WTC11 (cell line): ENCODE measurements at regions not wholly inside any gene's neighbourhood (a gene's known extent, or its start where the extent isn't known, plus 50 kb on each side); places are given as distances from the start of the nearest gene placed in this dataset.

Source experiments
- ATAC-seq: fragments of 200-7000 bp; cut with Tn5 transposase; 2 replicates; pipeline ENCODE4 v1.10.0; 2021; ENCODE audit warnings: mild to moderate bottlenecking, moderate library complexity
- CTCF ChIA-PET: fragments of 300-600 bp; sonication (Branson Sonifier 250); formaldehyde crosslinking; loops from one replicate; lab custom pipeline; 2021; ENCODE audit warnings: antibody characterized with exemption; lab: Charles Lee
- POLR2A ChIA-PET: fragments of 350-600 bp; sonication (Branson Sonifier 250); formaldehyde crosslinking; loops from one replicate; lab custom pipeline; 2021; ENCODE audit warnings: antibody characterized with exemption; lab: Charles Lee
- DNase-seq: peaks from one replicate; pipeline ENCODE4 v3.0.0; 2021; ENCODE audit warnings: low spot score
- H3K27ac Mint-ChIP-seq: 2 replicates; pipeline ENCODE4 v1.8.0; 2021; ENCODE audit warnings: mixed read lengths
- H3K27me3 Mint-ChIP-seq: 2 replicates; pipeline ENCODE4 v1.8.0; 2021; ENCODE audit warnings: low read depth, mild to moderate bottlenecking, moderate library complexity, mixed read lengths
- H3K36me3 Mint-ChIP-seq: 2 replicates; pipeline ENCODE4 v1.8.0; 2021; ENCODE audit warnings: mixed read lengths
- H3K4me1 Mint-ChIP-seq: 2 replicates; pipeline ENCODE4 v1.8.0; 2022; ENCODE audit warnings: mixed read lengths
- H3K4me3 Mint-ChIP-seq: 2 replicates; pipeline ENCODE4 v1.8.0; 2021; ENCODE audit warnings: mild to moderate bottlenecking, moderate library complexity, mixed read lengths
- H3K9me3 Mint-ChIP-seq: 2 replicates; pipeline ENCODE4 v1.8.0; 2021; ENCODE audit warnings: mixed read lengths
- EMX1 ChIP-seq: fragments of 250-450 bp; sonication (Bioruptor Pico); IDR thresholded peaks from 2 replicates; pipeline ENCODE4 v1.8.0; 2021; ENCODE audit warnings: mild to moderate bottlenecking
- ETV6 ChIP-seq: sonication (generic); formaldehyde crosslinking; IDR thresholded peaks from 2 replicates; pipeline ENCODE4 v1.8.1; 2022; ENCODE audit warnings: mild to moderate bottlenecking, missing genetic modification reagents
- GRHL2 ChIP-seq: fragments of 250-450 bp; sonication (Bioruptor Pico); IDR thresholded peaks from 2 replicates; pipeline ENCODE4 v1.8.0; 2022; ENCODE audit warnings: mild to moderate bottlenecking, moderate library complexity; ENCODE audit not compliant: insufficient replicate concordance, severe bottlenecking
- JAZF1 ChIP-seq: fragments of 250-450 bp; sonication (Bioruptor Pico); IDR thresholded peaks from 2 replicates; pipeline ENCODE4 v1.9.0; 2021; ENCODE audit warnings: moderate library complexity, mild to moderate bottlenecking, inconsistent platforms
- MYBL2 ChIP-seq: sonication (generic); formaldehyde crosslinking; IDR thresholded peaks from 2 replicates; pipeline ENCODE4 v1.8.1; 2023; ENCODE audit warnings: mild to moderate bottlenecking, moderate library complexity, missing genetic modification reagents
- NR2C2 ChIP-seq: sonication (generic); formaldehyde crosslinking; IDR thresholded peaks from 2 replicates; pipeline ENCODE4 v1.8.0; 2022; ENCODE audit warnings: mild to moderate bottlenecking, missing genetic modification reagents
- SMAD3 ChIP-seq: sonication (generic); formaldehyde crosslinking; IDR thresholded peaks from 2 replicates; pipeline ENCODE4 v1.8.0; 2022; ENCODE audit warnings: missing genetic modification reagents, mild to moderate bottlenecking, borderline replicate concordance
- SMAD4 ChIP-seq: sonication (generic); formaldehyde crosslinking; IDR thresholded peaks from 2 replicates; pipeline ENCODE4 v1.8.0; 2022; ENCODE audit warnings: mild to moderate bottlenecking, missing genetic modification reagents
- ZNF219 ChIP-seq: sonication (generic); formaldehyde crosslinking; IDR thresholded peaks from 2 replicates; pipeline ENCODE4 v1.8.0; 2023; ENCODE audit warnings: missing genetic modification reagents, mild to moderate bottlenecking, borderline replicate concordance
- ZNF317 ChIP-seq: sonication (generic); formaldehyde crosslinking; IDR thresholded peaks from 2 replicates; pipeline ENCODE4 v1.8.1; 2023; ENCODE audit warnings: low read depth, mild to moderate bottlenecking, moderate library complexity, missing genetic modification reagents, borderline replicate concordance
- ZNF423 ChIP-seq: fragments of 250-450 bp; sonication (Bioruptor Pico); IDR thresholded peaks from 2 replicates; pipeline ENCODE4 v2.1.2; 2022; ENCODE audit warnings: mild to moderate bottlenecking, moderate library complexity
- TF ChIP-seq, protein P1 (sequence below): fragments of 250-450 bp; sonication (Bioruptor Pico); IDR thresholded peaks from 2 replicates; pipeline ENCODE4 v1.9.0; 2021; ENCODE audit warnings: mild to moderate bottlenecking, borderline replicate concordance
- TF ChIP-seq, protein P2 (sequence below): sonication (generic); formaldehyde crosslinking; IDR thresholded peaks from 2 replicates; pipeline ENCODE4 v1.8.1; 2023; ENCODE audit warnings: mild to moderate bottlenecking, missing genetic modification reagents, moderate library complexity
- TF ChIP-seq, protein P3 (sequence below): sonication (generic); formaldehyde crosslinking; IDR thresholded peaks from 2 replicates; pipeline ENCODE4 v1.8.1; 2022; ENCODE audit warnings: missing genetic modification reagents, borderline replicate concordance
- TF ChIP-seq, protein P4 (sequence below): fragments of 250-450 bp; sonication (Bioruptor Pico); IDR thresholded peaks from 2 replicates; pipeline ENCODE4 v2.1.2; 2022; ENCODE audit warnings: mild to moderate bottlenecking, moderate library complexity
- TF ChIP-seq, protein P5 (sequence below): sonication (generic); formaldehyde crosslinking; IDR thresholded peaks from 2 replicates; pipeline ENCODE4 v1.8.0; 2022; ENCODE audit warnings: mild to moderate bottlenecking, missing genetic modification reagents
- TF ChIP-seq, protein P6 (sequence below): sonication (generic); formaldehyde crosslinking; IDR thresholded peaks from 2 replicates; pipeline ENCODE4 v1.8.0; 2023; ENCODE audit warnings: missing genetic modification reagents, mild to moderate bottlenecking, borderline replicate concordance

DNA sequence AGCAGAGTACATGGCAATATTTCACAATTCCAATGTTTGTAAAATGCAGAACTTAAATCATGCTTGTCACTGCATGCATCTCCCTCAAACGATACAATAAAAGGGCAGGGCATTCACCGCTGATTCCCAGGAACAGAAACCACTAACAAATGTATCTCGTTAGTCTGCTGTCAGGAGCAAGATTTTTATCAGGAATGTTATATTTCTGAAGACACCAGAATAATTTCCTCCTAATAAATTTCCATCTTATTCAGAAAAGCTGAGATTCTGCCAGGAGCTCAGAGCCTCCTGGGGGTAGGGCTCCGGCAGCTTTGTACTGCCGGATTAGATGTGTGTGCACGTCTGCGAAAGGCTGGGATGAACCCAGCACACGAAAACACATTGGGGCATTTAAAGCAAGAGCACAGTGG is 54.0 kb upstream of the LDB2 start:
- Mint-ChIP-seq H3K4me1 (peaks cover 20% of the 10 kb centered on the region), H3K27ac (no peak overlapping the region), H3K27me3 (peaks cover 3% of the 10 kb centered on the region; the same call in 1 of the 2 replicates), H3K9me3 (peaks cover 31% of the 10 kb centered on the region), H3K4me3 (no peak overlapping the region), H3K36me3 (peaks cover 22% of the 10 kb centered on the region)
- ChIA-PET POLR2A (no interaction called here), CTCF (interaction anchor here (0.5 to 1.8 kb wide), 2 partner anchors 35 to 36 kb away, joined by 3 to 6 read pairs; no protein-coding TSS in a partner anchor)
- DNase-seq (no peak), ATAC-seq (no peak)
- no peak for TF ChIP-seq SMAD4 (CRISPR knock-in tag)
- no peak for TF ChIP-seq SMAD3
- TF ChIP-seq NR2C2, result no peak
- TF ChIP-seq, protein P1, sequence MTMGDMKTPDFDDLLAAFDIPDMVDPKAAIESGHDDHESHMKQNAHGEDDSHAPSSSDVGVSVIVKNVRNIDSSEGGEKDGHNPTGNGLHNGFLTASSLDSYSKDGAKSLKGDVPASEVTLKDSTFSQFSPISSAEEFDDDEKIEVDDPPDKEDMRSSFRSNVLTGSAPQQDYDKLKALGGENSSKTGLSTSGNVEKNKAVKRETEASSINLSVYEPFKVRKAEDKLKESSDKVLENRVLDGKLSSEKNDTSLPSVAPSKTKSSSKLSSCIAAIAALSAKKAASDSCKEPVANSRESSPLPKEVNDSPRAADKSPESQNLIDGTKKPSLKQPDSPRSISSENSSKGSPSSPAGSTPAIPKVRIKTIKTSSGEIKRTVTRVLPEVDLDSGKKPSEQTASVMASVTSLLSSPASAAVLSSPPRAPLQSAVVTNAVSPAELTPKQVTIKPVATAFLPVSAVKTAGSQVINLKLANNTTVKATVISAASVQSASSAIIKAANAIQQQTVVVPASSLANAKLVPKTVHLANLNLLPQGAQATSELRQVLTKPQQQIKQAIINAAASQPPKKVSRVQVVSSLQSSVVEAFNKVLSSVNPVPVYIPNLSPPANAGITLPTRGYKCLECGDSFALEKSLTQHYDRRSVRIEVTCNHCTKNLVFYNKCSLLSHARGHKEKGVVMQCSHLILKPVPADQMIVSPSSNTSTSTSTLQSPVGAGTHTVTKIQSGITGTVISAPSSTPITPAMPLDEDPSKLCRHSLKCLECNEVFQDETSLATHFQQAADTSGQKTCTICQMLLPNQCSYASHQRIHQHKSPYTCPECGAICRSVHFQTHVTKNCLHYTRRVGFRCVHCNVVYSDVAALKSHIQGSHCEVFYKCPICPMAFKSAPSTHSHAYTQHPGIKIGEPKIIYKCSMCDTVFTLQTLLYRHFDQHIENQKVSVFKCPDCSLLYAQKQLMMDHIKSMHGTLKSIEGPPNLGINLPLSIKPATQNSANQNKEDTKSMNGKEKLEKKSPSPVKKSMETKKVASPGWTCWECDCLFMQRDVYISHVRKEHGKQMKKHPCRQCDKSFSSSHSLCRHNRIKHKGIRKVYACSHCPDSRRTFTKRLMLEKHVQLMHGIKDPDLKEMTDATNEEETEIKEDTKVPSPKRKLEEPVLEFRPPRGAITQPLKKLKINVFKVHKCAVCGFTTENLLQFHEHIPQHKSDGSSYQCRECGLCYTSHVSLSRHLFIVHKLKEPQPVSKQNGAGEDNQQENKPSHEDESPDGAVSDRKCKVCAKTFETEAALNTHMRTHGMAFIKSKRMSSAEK (CRISPR knock-in tag), result no peak
- TF ChIP-seq, protein P2, sequence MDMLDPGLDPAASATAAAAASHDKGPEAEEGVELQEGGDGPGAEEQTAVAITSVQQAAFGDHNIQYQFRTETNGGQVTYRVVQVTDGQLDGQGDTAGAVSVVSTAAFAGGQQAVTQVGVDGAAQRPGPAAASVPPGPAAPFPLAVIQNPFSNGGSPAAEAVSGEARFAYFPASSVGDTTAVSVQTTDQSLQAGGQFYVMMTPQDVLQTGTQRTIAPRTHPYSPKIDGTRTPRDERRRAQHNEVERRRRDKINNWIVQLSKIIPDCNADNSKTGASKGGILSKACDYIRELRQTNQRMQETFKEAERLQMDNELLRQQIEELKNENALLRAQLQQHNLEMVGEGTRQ (CRISPR knock-in tag), result no peak
- no peak for TF ChIP-seq EMX1 (CRISPR knock-in tag)
- TF ChIP-seq MYBL2 (CRISPR knock-in tag), result no peak
- TF ChIP-seq ZNF219 (CRISPR knock-in tag), result no peak
- TF ChIP-seq GRHL2 (CRISPR knock-in tag), result no peak
- TF ChIP-seq, protein P3, sequence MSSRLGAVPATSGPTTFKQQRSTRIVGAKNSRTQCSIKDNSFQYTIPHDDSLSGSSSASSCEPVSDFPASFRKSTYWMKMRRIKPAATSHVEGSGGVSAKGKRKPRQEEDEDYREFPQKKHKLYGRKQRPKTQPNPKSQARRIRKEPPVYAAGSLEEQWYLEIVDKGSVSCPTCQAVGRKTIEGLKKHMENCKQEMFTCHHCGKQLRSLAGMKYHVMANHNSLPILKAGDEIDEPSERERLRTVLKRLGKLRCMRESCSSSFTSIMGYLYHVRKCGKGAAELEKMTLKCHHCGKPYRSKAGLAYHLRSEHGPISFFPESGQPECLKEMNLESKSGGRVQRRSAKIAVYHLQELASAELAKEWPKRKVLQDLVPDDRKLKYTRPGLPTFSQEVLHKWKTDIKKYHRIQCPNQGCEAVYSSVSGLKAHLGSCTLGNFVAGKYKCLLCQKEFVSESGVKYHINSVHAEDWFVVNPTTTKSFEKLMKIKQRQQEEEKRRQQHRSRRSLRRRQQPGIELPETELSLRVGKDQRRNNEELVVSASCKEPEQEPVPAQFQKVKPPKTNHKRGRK (CRISPR knock-in tag), result no peak
- no peak for TF ChIP-seq ZNF423
- TF ChIP-seq ZNF317 (CRISPR knock-in tag), result no peak
- TF ChIP-seq, protein P4, sequence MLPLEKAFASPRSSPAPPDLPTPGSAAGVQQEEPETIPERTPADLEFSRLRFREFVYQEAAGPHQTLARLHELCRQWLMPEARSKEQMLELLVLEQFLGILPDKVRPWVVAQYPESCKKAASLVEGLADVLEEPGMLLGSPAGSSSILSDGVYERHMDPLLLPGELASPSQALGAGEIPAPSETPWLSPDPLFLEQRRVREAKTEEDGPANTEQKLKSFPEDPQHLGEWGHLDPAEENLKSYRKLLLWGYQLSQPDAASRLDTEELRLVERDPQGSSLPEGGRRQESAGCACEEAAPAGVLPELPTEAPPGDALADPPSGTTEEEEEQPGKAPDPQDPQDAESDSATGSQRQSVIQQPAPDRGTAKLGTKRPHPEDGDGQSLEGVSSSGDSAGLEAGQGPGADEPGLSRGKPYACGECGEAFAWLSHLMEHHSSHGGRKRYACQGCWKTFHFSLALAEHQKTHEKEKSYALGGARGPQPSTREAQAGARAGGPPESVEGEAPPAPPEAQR (CRISPR knock-in tag), result no peak
- no peak for TF ChIP-seq JAZF1 (CRISPR knock-in tag)
- TF ChIP-seq, protein P5, sequence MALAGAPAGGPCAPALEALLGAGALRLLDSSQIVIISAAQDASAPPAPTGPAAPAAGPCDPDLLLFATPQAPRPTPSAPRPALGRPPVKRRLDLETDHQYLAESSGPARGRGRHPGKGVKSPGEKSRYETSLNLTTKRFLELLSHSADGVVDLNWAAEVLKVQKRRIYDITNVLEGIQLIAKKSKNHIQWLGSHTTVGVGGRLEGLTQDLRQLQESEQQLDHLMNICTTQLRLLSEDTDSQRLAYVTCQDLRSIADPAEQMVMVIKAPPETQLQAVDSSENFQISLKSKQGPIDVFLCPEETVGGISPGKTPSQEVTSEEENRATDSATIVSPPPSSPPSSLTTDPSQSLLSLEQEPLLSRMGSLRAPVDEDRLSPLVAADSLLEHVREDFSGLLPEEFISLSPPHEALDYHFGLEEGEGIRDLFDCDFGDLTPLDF, result no peak
- TF ChIP-seq, protein P6, sequence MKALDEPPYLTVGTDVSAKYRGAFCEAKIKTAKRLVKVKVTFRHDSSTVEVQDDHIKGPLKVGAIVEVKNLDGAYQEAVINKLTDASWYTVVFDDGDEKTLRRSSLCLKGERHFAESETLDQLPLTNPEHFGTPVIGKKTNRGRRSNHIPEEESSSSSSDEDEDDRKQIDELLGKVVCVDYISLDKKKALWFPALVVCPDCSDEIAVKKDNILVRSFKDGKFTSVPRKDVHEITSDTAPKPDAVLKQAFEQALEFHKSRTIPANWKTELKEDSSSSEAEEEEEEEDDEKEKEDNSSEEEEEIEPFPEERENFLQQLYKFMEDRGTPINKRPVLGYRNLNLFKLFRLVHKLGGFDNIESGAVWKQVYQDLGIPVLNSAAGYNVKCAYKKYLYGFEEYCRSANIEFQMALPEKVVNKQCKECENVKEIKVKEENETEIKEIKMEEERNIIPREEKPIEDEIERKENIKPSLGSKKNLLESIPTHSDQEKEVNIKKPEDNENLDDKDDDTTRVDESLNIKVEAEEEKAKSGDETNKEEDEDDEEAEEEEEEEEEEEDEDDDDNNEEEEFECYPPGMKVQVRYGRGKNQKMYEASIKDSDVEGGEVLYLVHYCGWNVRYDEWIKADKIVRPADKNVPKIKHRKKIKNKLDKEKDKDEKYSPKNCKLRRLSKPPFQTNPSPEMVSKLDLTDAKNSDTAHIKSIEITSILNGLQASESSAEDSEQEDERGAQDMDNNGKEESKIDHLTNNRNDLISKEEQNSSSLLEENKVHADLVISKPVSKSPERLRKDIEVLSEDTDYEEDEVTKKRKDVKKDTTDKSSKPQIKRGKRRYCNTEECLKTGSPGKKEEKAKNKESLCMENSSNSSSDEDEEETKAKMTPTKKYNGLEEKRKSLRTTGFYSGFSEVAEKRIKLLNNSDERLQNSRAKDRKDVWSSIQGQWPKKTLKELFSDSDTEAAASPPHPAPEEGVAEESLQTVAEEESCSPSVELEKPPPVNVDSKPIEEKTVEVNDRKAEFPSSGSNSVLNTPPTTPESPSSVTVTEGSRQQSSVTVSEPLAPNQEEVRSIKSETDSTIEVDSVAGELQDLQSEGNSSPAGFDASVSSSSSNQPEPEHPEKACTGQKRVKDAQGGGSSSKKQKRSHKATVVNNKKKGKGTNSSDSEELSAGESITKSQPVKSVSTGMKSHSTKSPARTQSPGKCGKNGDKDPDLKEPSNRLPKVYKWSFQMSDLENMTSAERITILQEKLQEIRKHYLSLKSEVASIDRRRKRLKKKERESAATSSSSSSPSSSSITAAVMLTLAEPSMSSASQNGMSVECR (CRISPR knock-in tag), result no peak
- no peak for TF ChIP-seq ETV6 (CRISPR knock-in tag)
